ENCODE measurements at regions not wholly inside any gene's neighbourhood (a gene's known extent, or its start where the extent isn't known, plus 50 kb on each side); places are given as distances from the start of the nearest gene placed in this dataset.

DNA sequence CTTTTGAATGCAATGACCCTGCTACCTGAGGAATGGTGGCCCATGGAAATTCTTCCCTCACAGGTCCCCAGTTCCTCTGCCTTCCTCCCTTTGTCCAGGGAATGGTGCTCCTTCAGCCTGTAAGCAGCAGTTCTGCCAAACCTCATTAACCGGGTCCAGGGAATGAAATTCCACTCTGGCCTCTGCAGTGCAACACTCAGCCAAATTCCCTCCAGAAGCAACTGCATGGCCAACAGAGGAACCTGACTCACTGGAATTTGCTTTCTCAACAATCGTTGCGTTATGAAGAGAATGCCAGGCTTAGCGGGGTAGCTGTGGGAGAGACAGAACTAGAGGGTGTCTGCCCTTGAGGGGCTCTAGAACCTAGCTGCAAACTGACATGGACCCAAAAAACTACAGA, 449.4 kb upstream of the PROK2 start:
- H3K4me1 Mint-ChIP-seq = no peaks in the 10 kb centered on the region
- H3K27me3 Mint-ChIP-seq = peaks cover 17% of the 10 kb centered on the region
- no peaks in the 10 kb centered on the region for H3K36me3 Mint-ChIP-seq
- no peak for DNase-seq
- H3K27ac Mint-ChIP-seq = no peak overlapping the region
- CTCF ChIA-PET = no interaction called here
- H3K4me3 Mint-ChIP-seq = no peak overlapping the region
- no peaks in the 10 kb centered on the region for H3K9me3 Mint-ChIP-seq

DNA sequence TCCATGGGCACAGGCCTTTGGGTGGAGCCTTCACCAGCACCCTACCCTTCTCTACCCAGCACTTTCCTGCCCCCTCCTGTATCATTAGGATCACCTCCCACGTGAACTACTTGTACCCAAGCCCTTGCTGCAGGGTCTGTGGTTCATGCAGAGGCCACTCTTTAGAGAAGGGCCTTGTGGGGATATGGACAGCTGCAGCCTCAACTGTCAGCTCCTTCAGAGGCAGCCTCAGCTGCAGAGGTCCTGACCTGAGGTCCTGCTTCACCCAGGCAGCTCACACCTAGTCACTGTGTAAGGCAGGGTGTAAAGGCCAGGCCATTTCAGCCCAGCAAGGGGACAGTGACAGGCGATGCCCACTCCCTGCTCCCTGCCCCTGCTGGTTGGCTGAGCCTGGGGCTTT, 448.6 kb upstream of the PROK2 start:
- Mint-ChIP-seq H3K4me1 (no peaks in the 10 kb centered on the region), H3K36me3 (no peaks in the 10 kb centered on the region), H3K27ac (no peak overlapping the region), H3K4me3 (no peak overlapping the region), H3K27me3 (peaks cover 13% of the 10 kb centered on the region), H3K9me3 (no peaks in the 10 kb centered on the region)
- no peak for DNase-seq
- CTCF ChIA-PET = no interaction called here

DNA sequence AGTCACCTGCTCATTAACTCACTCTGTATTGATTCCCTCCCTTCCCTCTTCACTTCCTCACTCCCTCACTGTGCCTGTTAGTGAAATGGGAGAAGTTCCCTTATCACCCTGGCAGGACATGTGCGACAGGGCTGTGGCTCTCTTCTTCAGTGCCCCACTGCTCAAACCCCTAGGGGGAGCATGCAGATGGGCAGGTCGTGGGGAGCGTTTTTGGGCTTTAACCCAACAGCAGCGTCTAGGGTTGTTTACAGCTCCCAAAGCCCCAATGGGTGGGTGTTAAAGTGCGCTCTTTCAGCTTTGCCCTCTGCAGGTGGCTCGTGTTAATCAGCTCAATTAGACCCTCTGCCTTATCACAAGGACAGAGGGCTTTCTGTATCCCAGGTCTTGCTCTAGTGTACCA, 447.8 kb upstream of the PROK2 start:
- Mint-ChIP-seq H3K9me3 (no peaks in the 10 kb centered on the region), H3K27ac (no peak overlapping the region), H3K36me3 (no peaks in the 10 kb centered on the region), H3K4me3 (no peak overlapping the region), H3K4me1 (no peaks in the 10 kb centered on the region), H3K27me3 (peaks cover 19% of the 10 kb centered on the region)
- no peak for DNase-seq
- CTCF ChIA-PET = no interaction called here

DNA sequence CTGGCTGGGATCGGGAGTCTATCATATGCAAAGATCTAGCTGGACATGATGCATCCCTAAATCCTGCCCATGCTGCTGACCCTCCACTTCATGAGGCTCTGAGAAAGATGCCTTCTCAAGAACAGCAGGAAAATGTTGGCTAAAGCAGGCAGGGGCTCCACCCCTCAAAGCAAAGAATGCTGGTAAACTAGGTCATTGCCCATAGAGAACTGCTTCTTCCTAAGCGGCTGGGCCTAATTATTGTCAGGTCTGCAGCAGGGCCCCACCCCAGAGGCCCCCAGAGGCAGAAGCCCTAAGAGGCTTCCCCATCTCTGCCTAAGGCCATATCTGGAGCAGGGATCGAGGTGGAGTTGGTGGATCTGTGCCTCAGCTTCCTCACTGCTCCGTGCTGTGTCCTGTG, 447.4 kb upstream of the PROK2 start:
- no peaks in the 10 kb centered on the region for H3K4me1 Mint-ChIP-seq
- CTCF ChIA-PET = no interaction called here
- no peaks in the 10 kb centered on the region for H3K36me3 Mint-ChIP-seq
- no peak overlapping the region for H3K4me3 Mint-ChIP-seq
- no peak overlapping the region for H3K27ac Mint-ChIP-seq
- H3K27me3 Mint-ChIP-seq = peaks cover 19% of the 10 kb centered on the region
- DNase-seq = no peak
- H3K9me3 Mint-ChIP-seq = no peaks in the 10 kb centered on the region

DNA sequence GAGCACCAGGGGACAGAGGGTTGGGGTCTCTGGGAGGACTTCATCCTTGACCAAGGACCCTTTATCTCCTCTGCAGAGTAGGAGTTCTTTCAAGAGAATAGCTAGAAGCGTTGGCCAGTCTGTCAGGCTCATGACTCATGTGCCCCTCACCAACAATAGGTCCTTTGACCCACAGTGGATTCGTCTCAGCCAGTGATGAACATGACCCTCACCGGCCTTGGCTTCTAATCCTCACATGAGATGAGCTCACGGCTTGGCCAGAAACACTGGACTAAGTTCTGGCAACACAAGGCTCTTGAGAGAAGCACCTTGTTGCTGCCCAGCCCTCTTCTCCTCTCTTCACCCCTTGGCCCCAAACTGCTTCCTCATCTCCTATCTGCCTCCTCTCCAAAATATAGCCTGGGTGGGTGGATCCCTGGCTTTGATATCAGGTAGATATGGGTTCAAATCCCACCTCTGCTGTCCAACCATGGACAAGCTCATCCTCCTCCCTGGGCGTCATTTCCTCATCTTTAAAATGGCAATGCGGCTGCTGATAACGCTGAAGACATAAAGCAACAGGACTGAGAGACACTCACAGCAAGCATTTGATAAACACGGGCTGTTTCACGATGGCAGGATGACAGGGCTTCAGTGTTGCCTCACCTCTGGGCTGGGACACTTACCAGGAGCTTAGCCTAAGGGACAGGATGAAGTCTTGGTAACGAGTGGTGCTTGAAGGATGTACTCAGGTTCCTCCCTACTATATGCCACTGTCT, 446.7 kb upstream of the PROK2 start:
- CTCF ChIA-PET = no interaction called here
- H3K9me3 Mint-ChIP-seq = no peaks in the 10 kb centered on the region
- no peaks in the 10 kb centered on the region for H3K4me1 Mint-ChIP-seq
- H3K4me3 Mint-ChIP-seq = no peak overlapping the region
- peaks cover 18% of the 10 kb centered on the region for H3K27me3 Mint-ChIP-seq
- H3K27ac Mint-ChIP-seq = no peak overlapping the region
- DNase-seq = no peak
- no peaks in the 10 kb centered on the region for H3K36me3 Mint-ChIP-seq

DNA sequence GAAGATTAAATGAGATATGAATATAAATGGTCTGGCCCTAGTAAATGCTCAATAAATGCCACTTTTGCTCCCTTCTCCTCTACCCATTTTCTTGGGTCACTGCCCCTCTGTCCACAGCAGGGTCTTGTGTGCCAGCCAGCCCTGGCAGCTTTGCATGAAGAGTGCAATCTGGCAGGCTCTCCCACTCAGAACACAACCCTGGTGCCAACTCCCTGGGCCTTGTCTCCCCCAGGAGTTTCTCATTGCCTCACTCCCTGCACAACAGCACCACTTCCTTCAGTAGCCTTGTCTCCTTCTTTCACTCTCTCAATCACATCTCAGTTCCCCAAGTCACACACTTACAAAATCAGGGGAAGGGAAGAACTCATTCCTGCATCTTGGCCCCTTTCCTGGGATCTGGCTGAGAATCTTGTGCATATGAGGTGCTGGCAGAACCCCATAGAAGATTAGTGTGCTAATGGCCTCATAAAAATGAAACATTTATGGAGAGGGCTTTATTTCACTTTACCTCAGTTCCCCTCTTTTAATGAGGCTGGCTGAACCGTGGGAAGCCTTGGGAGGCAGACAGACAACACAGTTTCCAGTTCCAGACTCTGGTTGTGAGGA, 445.9 kb upstream of the PROK2 start:
- CTCF ChIA-PET = no interaction called here
- Mint-ChIP-seq H3K27ac (no peak overlapping the region), H3K4me3 (no peak overlapping the region)

DNA sequence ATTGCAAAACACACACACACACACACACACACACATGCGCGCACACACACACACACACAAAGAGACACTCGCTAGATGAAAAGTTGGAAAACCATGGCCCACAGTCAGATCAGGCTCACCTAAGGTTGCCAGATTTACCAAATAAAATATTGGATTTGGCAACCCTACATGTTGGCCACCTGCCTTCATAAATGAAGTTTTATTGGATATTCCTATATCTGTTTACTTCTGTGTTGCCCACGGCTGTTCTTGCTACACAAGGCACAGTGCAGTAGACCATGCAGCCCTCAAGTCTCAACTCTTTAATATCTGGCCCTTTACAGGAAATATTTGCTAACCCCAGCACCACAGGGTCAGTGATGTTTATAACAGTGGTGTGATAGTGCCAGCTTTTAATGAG, 445.0 kb upstream of the PROK2 start:
- H3K27me3 Mint-ChIP-seq = peaks cover 22% of the 10 kb centered on the region
- H3K27ac Mint-ChIP-seq = no peak overlapping the region
- no peaks in the 10 kb centered on the region for H3K36me3 Mint-ChIP-seq
- H3K9me3 Mint-ChIP-seq = peaks cover 15% of the 10 kb centered on the region
- H3K4me3 Mint-ChIP-seq = no peak overlapping the region
- no peak for DNase-seq
- H3K4me1 Mint-ChIP-seq = no peaks in the 10 kb centered on the region
- CTCF ChIA-PET = no interaction called here

More for the DNA sequence above, 445.9 kb upstream of the PROK2 start:
- Mint-ChIP-seq H3K4me1 (no peaks in the 10 kb centered on the region), H3K36me3 (no peaks in the 10 kb centered on the region), H3K27me3 (peaks cover 22% of the 10 kb centered on the region), H3K9me3 (peaks cover 7% of the 10 kb centered on the region)
- no peak for DNase-seq

DNA sequence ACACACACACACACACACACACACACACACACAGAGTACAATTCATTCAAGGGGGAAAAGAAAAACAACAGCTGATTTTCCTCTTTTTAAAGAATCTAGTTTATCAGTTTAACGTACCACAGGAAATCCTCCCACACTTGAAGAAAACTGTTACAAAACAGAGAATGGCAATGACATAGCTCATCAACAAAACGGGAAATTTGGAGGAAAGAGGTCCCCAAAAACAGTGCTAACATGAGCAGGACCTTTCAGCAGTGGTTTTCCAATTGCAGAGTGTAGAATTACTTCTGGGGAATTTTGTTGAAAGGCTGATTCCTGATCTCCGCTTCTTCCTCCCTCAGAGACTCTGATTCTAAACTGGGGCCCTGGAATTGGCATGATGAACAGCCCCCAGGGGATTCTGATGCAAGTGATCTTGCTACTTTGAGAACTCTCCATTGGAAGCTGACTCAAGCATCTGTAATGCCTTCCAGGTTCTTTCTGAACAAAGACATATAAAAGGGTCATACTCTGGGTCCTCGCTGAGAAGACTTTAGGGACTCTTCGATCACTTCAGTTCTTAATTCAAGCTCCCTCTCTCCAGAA, 442.6 kb upstream of the PROK2 start:
- H3K4me1 Mint-ChIP-seq = no peaks in the 10 kb centered on the region
- H3K36me3 Mint-ChIP-seq = no peaks in the 10 kb centered on the region
- no peak overlapping the region for H3K4me3 Mint-ChIP-seq
- DNase-seq = no peak
- H3K27me3 Mint-ChIP-seq = peaks cover 23% of the 10 kb centered on the region
- CTCF ChIA-PET = no interaction called here
- H3K27ac Mint-ChIP-seq = no peak overlapping the region
- H3K9me3 Mint-ChIP-seq = peaks cover 22% of the 10 kb centered on the region

DNA sequence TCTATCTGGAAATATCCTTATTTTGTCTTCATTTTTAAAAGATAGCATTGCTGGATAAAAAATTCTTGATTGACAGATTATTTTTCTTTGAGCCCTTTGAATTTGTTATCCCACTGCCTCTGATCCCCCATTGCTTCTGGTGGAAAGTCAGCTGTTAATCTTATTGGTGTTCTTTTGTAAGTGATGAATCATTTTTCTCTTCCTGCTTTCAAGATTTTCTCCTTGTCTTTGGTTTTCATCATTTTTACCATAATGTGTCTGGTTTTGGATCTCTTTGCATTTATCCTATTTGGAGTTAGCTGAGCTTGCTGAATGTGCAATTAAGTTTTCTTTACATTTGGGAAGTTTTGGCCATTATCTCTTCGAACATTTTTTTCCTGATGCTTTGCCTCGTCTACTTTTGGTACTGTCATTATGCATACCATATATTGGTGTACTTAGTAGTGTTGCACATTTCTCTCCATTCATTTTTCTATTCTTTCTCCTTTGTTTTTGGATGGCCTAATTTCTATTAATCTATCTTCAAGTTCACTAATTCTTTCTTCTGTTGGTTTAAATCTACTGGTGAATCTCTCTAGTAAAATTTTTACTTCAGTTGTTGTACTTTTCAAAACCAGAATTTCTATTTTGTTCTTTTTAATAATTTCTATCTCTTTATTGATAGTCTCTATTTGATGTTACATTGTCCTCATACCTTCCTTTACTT, 440.0 kb upstream of the PROK2 start:
- DNase-seq = no peak
- CTCF ChIA-PET = no interaction called here
- H3K36me3 Mint-ChIP-seq = no peaks in the 10 kb centered on the region
- H3K9me3 Mint-ChIP-seq = peaks cover 22% of the 10 kb centered on the region
- no peak overlapping the region for H3K27ac Mint-ChIP-seq
- no peak overlapping the region for H3K4me3 Mint-ChIP-seq
- H3K27me3 Mint-ChIP-seq = peaks cover 17% of the 10 kb centered on the region
- H3K4me1 Mint-ChIP-seq = no peaks in the 10 kb centered on the region

DNA sequence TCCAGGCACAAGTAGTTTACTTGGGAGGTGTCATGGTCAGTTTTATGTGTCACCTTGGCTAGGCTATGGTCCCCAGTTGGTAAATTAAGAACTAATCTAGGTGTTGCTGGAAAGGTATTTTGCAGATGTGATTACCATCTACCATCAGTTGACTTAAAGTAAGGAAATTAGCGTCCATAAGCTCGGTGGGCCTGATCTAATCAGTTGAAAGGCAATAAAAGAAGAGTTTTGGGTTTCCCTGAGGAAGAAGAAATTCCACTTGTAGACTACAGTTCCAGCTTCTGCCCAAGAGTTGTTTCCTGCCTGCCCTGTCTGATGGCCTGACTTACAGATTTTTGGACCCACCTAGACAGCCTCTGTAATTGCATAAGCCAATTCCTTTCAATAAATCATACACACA, 438.7 kb upstream of the PROK2 start:
- no peaks in the 10 kb centered on the region for H3K4me1 Mint-ChIP-seq
- peaks cover 24% of the 10 kb centered on the region for H3K9me3 Mint-ChIP-seq
- CTCF ChIA-PET = interaction anchor here (0.6 kb wide), 1 partner anchor 183 kb away, joined by 3 read pairs; no protein-coding TSS in a partner anchor
- DNase-seq = no peak
- H3K4me3 Mint-ChIP-seq = no peak overlapping the region
- H3K27ac Mint-ChIP-seq = no peak overlapping the region
- peaks cover 17% of the 10 kb centered on the region for H3K27me3 Mint-ChIP-seq
- H3K36me3 Mint-ChIP-seq = no peaks in the 10 kb centered on the region

DNA sequence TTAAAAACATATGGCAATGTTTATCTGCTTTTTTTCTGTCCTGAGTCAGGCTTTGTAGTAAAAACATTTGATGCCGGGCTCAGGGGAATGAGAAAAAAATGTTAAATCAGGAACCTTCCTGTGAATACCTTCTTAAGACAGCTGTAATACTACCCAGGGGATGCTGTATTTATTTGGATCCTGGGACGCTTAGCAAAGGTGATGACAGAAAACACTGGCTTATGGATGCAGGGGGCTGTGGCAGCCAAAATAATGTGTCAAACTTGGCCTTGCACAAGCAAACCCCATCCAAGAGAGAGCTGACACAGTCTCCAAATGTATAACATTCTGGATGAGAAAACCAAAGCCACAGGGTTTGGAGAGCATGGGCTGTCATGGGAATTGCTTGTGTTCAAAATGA, 438.2 kb upstream of the PROK2 start:
- Mint-ChIP-seq H3K9me3 (peaks cover 24% of the 10 kb centered on the region), H3K4me1 (no peaks in the 10 kb centered on the region), H3K36me3 (no peaks in the 10 kb centered on the region), H3K27ac (no peak overlapping the region), H3K27me3 (peaks cover 15% of the 10 kb centered on the region), H3K4me3 (no peak overlapping the region)
- CTCF ChIA-PET = no interaction called here
- no peak for DNase-seq

DNA sequence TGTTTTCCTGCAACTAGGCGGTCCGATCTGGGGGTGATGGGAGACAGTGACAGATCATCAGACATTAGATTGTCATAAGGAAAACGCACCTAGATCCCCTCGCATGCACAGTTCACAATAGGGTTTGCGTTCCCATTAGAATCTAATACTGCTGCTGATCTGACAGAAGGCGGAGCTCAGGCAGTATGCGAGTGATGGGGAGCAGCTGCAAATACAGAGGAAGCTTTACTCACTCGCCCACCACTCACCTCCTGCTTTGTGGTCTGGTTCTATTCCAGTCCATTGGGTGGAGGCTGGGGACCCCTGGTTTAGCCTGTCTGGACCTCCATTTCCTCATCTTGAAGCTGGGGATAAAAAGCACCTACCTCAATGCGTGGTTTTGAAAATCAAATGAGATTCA, 437.5 kb upstream of the PROK2 start:
- CTCF ChIA-PET = no interaction called here
- H3K4me1 Mint-ChIP-seq = no peaks in the 10 kb centered on the region
- no peak overlapping the region for H3K27ac Mint-ChIP-seq
- DNase-seq = no peak
- H3K9me3 Mint-ChIP-seq = peaks cover 24% of the 10 kb centered on the region
- no peaks in the 10 kb centered on the region for H3K36me3 Mint-ChIP-seq
- peaks cover 11% of the 10 kb centered on the region for H3K27me3 Mint-ChIP-seq
- no peak overlapping the region for H3K4me3 Mint-ChIP-seq

DNA sequence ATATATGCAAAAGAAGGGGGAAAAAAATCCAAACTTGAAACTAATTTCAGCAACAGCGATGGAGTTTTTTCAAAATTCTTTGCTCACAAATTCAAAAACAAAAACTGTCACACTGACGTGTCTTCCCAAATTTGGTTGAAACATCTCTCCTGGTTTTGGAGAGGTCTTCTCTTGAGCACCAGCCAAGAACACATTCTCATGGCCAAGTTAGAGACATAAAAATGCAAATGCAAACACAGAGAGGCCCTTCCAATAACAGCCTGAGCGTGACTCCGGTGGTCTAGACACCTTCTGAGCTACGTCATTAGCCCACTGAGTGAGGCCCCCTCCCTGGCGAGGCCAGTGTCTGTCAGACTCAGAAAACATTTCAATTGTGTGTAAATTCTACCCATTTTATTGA, 436.0 kb upstream of the PROK2 start:
- Mint-ChIP-seq H3K27me3 (peaks cover 4% of the 10 kb centered on the region), H3K4me1 (no peaks in the 10 kb centered on the region), H3K36me3 (no peaks in the 10 kb centered on the region), H3K27ac (no peak overlapping the region), H3K9me3 (peaks cover 18% of the 10 kb centered on the region), H3K4me3 (no peak overlapping the region)
- no peak for DNase-seq
- CTCF ChIA-PET = no interaction called here

DNA sequence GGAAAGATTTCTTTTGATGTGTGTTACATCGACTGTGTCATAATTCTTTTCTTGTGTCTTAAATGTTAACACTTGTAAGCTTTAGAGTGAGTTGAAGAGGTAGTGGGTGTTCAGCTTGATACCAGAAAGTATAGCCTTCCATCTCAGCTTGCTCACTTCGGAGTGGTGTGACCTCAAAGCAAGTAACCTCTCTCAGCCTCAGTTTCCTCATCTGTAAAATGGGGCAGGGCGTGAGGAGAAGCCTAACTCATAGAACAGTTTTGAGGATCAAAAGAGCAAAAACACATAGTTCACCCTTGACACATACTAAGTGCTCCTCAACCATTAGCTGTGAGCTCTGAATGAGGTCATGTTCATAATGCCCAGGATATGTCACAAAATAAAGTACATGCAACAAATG, 434.8 kb upstream of the PROK2 start:
- Mint-ChIP-seq H3K4me3 (no peak overlapping the region), H3K4me1 (no peaks in the 10 kb centered on the region), H3K36me3 (no peaks in the 10 kb centered on the region), H3K27me3 (peaks cover 4% of the 10 kb centered on the region), H3K9me3 (peaks cover 8% of the 10 kb centered on the region), H3K27ac (no peak overlapping the region)
- CTCF ChIA-PET = no interaction called here
- DNase-seq = no peak

DNA sequence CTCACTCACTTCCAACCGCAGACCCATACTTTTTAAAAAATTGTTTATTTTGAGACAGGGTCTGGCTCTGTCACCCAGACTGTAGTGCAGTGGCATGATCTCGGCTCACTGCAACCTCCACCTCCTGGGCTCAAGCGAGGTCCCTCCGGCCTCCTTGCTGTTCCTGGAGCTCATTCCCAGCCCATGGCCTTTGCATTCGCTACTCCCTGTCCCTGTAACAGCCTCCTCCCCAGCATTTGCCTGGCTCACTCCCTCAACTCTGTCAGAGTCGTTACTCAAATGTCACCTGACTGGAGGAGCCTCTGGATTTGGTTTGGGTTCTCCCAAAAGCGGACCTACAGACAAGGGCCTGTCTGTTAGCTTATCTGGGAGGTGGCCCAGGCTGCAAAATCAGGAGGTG, 432.6 kb upstream of the PROK2 start:
- no peak for DNase-seq
- H3K4me3 Mint-ChIP-seq = no peak overlapping the region
- H3K27ac Mint-ChIP-seq = no peak overlapping the region
- CTCF ChIA-PET = no interaction called here
- peaks cover 2% of the 10 kb centered on the region for H3K9me3 Mint-ChIP-seq
- H3K36me3 Mint-ChIP-seq = no peaks in the 10 kb centered on the region
- H3K4me1 Mint-ChIP-seq = no peaks in the 10 kb centered on the region
- H3K27me3 Mint-ChIP-seq = no peaks in the 10 kb centered on the region

Data from activated naive CD4-positive, alpha-beta T cell treated with anti-CD3 and anti-CD28 coated beads, Interleukin-2, amount 10 ng/mL, durations not matched to agents 7 days and 5 days (primary cell).